ENCODE measurements at regions not wholly inside any gene's neighbourhood (a gene's known extent, or its start where the extent isn't known, plus 50 kb on each side); places are given as distances from the start of the nearest gene placed in this dataset.

DNA sequence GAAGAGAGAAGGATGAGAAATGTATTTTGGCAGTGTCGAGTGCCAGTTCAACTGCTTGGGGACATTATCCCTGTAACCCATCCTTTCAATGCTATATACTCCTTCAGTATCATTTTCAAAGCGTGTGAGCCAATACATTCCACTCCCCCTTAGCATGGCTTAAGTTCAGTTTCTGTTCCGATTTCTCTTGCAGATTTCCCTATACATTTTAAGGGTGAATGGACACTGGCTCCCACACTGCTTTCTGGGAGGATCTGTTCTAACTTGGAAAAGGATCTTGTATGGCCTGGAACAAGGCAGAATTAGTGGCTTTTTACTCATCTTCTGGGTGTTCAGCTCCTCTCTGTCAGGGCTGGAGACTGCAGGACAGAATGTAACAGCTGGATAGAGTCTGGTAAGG is 333.8 kb downstream of the HAPSTR1 start:
- no peak for DNase-seq

DNA sequence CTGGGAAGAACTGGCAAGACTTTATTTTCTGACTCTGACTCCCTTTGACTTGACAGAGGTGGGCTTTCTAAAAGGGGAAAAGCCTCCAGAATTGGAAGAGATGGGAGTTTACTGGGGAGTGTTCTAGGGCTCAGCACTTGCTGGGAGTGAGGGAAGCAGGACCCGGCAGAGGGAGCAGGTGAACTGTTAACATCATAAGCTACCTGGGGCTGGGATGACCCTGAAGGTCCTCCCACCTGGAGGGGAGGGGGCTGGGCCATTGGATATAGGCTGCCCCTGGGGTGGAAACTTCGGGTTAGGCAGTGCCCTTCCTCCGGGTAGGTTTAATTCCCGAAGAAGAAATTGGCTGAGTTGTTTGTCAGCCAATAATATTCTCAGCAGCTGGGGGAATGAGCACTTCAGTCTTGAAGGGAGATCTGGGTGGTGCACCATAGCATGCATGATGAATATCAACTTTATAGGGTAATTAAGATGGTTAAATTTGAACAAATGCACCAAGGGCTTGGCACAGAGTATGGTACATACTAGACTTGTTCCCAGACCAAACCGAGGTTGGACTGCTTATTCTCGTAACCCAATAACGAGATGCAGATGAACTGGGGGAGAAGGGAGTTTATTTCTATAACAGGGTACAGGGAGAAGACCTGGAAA is 337.0 kb downstream of the HAPSTR1 start:
- DNase-seq: no peak

GRCh38 chr16:9429646-9430330 is 338.3 kb downstream of the HAPSTR1 start:
- no peak for DNase-seq

DNA sequence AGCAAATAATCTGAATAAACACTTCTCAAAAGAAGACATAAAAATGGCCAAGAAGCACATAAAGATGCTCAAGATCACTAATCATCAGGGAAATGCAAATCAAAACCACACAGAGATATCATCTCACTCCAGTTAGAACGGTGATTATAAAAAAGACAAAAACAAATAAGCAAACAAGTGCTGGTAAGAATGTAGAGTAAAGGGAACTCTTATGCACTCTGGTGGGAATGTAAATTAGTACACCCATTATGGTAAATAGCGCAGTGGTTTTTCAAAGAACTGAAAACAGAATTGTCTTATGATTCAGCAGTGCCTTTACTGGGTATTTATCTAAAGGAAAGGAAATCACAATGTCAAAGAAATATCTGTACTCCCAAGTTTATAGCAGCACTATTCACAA is 343.2 kb downstream of the HAPSTR1 start:
- DNase-seq: no peak

GRCh38 chr16:9436175-9436574 is 344.7 kb downstream of the HAPSTR1 start:
- no peak for DNase-seq

- no peak for DNase-seq
These were observed 345.7 kb downstream of the HAPSTR1 start for GRCh38 chr16:9437115-9437514.

DNA sequence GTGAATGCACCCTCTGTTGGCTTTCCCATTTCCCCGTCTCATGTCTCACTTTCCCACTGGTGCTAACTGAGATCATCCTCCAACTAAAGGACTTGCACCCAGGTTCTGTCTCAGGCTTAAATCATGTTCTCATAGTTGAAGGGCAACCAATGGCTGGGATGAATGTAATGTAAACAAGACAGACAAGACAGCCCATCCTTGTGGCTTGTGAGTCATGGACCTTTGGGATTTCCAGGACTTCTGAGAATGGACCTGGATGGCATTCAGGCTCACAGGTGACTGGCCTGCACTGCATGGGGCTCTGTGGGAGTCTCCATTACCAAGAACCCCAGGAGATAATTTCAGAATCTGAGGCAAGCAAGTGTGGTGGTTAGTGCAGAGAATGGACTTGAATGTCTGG is 347.5 kb downstream of the HAPSTR1 start:
- no peak for DNase-seq

DNA sequence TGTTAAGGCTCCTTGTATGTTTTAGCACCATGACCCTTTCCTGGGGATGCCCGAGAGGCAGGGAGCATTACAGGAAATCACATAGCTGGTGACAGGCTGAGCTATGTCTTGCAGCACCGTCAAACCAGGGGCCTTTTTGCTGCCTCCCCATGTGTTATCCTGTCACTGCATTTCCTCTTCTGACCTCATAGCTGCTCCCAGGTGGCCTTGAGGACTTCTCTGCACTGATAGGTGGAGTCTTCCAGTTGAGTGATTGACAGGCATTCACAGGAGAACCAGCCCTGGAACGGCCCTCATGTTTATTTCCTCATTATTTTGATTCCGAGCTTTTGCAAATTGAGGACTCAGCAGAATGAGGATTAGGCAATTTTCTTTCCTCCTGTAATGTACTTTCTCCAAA is 349.6 kb downstream of the HAPSTR1 start:
- no peak for DNase-seq

DNA sequence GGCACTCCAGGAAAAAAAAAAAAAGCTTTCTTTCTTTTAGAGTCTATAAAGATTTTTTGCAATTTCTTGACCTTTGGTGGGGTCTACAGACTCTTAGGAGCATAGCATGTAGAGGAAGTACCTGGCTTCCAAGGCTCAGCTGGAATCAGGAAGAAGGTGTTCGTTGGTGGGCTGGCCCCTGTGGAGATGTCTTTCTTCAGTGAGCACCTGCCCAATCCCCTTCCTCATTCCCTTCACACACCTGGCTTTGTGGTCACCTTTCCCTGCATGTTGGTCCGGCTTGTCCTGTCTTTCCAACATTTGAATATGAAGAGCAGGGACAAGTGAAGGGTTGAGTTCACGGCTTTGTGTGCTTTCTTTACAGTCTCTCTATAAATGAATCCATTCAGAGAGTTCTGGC is 352.4 kb downstream of the HAPSTR1 start:
- no peak for DNase-seq

DNA sequence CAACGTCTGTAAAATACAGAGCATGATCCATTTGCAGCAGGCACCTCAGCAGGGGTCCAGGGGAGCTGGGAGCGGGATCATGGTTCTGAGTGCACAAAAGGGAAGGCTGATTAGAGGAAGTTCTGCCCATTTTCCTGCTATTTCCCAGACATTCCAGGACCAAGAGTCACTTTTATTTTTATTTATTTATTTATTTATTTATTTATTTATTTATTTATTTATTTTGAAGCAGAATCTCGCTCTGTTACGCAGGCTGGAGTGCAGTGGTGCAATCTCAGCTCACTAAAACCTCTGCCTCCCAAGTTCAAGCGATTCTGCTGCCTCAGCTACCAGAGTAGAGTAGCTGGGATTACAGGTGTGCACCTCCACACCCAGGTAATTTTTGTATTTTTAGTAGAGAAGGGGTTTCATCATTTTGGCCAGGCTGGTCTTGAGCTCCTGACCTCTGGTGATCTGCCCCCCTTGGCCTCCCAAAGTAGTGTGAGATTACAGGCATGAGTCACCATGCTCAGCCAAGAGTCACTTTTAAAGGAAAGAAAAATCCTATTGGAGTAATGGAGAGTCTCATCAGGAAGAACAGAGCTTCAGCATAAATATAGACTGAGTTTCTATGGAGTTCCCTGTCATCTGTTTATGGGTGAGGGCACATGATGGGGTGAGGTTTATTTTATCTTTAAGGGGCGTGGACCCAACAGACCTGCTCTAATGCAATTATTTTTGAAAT is 355.2 kb downstream of the HAPSTR1 start:
- no peak for DNase-seq

- DNase-seq: no peak
These were observed 355.7 kb downstream of the HAPSTR1 start for GRCh38 chr16:9447195-9447551.

- DNase-seq: no peak
These were observed 356.3 kb downstream of the HAPSTR1 start for GRCh38 chr16:9447699-9448098.

GRCh38 chr16:9449597-9449996 is 358.2 kb downstream of the HAPSTR1 start:
- no peak for DNase-seq

GRCh38 chr16:9457215-9457614 is 365.8 kb downstream of the HAPSTR1 start:
- no peak for DNase-seq

GRCh38 chr16:9458816-9459215 is 367.4 kb downstream of the HAPSTR1 start:
- DNase-seq: no peak

DNA sequence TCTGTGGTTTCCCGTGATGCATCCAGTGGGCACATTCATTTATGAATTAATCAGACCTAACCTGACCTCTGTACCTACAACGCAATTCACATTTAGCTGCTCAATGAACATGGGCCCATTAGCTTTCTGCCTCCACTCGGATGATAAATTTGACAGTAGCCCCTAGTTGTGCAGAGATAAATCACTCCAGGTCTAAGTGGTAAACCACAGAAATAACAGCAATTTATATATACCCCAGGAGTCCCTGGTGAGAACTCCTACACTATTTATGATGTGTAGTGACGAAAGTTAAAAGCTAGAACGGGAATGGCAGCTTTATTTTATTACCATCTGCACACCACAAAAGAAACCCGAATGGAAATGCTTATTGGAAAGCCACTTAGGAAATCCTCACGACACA is 371.5 kb downstream of the HAPSTR1 start:
- no peak for DNase-seq

DNA sequence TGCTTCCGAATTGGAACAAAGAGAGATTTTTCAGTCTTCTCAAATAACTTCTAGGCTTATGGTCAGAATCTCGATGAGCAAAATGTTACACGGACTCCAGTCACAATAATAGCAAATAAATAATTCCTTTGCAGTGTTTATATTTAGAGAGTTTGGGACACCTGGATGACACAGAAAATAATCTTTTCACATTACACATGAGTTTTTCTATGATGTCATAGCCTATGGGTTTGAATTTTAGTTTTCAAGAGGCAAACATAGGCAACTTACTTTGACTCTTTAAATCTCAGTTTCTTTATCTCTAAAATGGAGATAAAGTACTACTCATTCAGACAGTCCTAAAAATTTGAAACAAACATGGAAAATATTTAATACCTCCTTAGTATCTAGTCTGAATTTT is 372.0 kb downstream of the HAPSTR1 start:
- no peak for DNase-seq

DNA sequence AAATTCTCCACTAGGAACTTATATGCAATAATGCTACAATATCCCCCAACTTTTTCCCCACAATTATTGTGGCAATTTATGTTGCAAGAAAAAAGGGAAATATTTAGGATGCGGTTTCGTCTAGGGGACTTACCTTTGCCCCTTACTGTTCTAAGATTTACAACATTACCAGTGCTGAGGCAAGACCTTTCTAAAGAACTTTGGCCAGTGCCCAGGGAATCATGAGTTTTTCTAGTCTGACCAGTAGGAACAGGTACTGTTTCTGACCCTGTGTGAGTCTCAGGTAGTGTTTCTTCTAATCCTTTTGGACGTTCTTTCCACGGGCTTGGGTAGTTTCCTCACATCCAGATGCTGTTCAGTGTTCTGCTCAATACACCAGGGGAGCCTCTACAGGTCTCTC is 373.7 kb downstream of the HAPSTR1 start:
- no peak for DNase-seq

DNA sequence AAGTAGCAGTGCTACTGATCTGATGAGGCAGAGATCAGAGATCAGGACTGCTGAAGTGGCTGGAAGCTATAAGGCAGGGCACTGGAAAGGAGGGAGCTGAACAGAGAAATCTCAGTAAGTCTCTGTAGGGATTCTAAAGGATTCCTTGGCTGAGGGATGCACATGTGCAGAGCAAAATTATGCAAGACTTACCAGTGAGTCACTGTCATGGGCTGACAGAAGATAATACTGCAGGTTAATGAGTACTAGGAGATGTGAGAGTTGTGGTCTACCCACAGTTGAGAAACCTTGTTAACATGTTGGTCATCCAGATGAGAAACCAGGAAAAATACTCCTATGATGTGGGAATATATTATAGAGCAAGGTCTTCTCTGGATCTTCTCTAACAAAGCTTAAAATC is 378.1 kb downstream of the HAPSTR1 start:
- no peak for DNase-seq

DNA sequence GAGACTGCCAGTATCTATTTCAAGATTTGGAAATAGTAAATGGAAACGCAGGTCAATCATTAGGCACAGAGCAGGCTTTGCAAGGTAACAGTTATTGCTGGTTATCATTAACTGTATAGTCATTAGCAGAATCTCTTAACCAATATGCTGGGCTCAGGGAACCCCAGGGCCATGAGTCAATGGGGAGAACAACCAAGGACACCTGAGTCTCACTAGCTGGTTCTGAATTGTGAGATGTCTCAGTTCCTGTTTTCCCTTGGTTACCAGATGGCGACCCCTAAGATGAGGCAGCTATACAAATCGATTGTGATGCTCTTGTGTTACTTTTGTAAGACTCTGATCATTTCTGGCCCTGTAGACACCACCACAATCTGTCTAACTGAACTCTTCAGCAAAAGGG is 385.3 kb downstream of the HAPSTR1 start:
- DNase-seq: no peak

GRCh38 chr16:9479008-9479407 is 387.6 kb downstream of the HAPSTR1 start:
- no peak for DNase-seq

DNA sequence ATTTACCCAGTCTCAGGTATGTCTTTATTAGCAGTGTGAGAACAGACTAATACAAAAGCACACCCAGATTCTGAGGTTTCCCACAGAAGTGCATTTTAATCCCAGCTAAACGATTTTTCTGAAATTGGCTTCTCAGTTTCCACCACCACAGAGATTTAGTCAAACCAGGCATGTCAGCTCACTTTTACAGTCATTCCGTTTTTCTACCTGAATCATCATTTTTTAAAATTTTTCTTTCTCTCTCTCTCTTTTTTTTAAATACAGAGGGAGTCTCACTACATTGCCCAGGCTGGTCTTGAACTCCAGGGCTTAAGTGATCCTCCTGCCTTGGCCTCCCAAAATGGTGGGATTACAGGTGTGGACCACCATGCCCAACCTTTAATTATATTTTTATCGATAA is 389.1 kb downstream of the HAPSTR1 start:
- DNase-seq: no peak

- no peak for DNase-seq
These were observed 390.6 kb downstream of the HAPSTR1 start for GRCh38 chr16:9481747-9482730.

Data from stimulated activated CD8-positive, alpha-beta memory T cell treated with anti-CD3 and anti-CD28 coated beads, Interleukin-4, amount 100 ng/mL, for 48 hours (primary cell).